GM19043 (cell line): ENCODE measurements at regions not wholly inside any gene's neighbourhood (a gene's known extent, or its start where the extent isn't known, plus 50 kb on each side); places are given as distances from the start of the nearest gene placed in this dataset.
"Not testable (repeated sequence)": the region's sequence is repeated elsewhere in the genome, so short reads cannot be mapped to it uniquely, and the experiment has no call there.

Source experiments
- ATAC-seq: cut with Tn5 transposase; IDR thresholded peaks from one replicate; pipeline ENCODE4 v1.9.1; 2021; ENCODE audit warnings: low read depth; ENCODE audit not compliant: unreplicated experiment

- no peak for ATAC-seq
These were observed 91.8 kb upstream of the F13A1 start for GRCh38 chr6:6412221-6412620.

GRCh38 chr6:6412700-6413099 is 92.2 kb upstream of the F13A1 start:
- no peak for ATAC-seq

- ATAC-seq, result no peak
These were observed 94.5 kb upstream of the F13A1 start for GRCh38 chr6:6414931-6415330.

GRCh38 chr6:6417475-6417874 is 97.0 kb upstream of the F13A1 start:
- ATAC-seq, result no peak

- ATAC-seq, result no peak
These were observed 98.0 kb upstream of the F13A1 start for GRCh38 chr6:6418421-6418820.

- no peak for ATAC-seq
These were observed 99.6 kb upstream of the F13A1 start for GRCh38 chr6:6420107-6420506.

GRCh38 chr6:6434151-6434550 is 113.7 kb upstream of the F13A1 start:
- no peak for ATAC-seq

GRCh38 chr6:6434723-6435122 is 114.3 kb upstream of the F13A1 start:
- ATAC-seq, result no peak

GRCh38 chr6:6436366-6436765 is 115.9 kb upstream of the F13A1 start:
- ATAC-seq, result no peak

- no peak for ATAC-seq
These were observed 116.5 kb upstream of the F13A1 start for GRCh38 chr6:6436946-6437345.

- ATAC-seq, result no peak
These were observed 117.8 kb upstream of the F13A1 start for GRCh38 chr6:6438286-6438685.

GRCh38 chr6:6439778-6440177 is 119.3 kb upstream of the F13A1 start:
- no peak for ATAC-seq

- ATAC-seq, result no peak
These were observed 131.5 kb upstream of the F13A1 start for GRCh38 chr6:6452002-6452401.

- no peak for ATAC-seq
These were observed 132.7 kb upstream of the F13A1 start for GRCh38 chr6:6453186-6453585.

- ATAC-seq, result no peak
These were observed 133.2 kb upstream of the LY86 start for GRCh38 chr6:6455272-6455671.

- ATAC-seq, result no peak
These were observed 130.3 kb upstream of the LY86 start for GRCh38 chr6:6458172-6458571.

- not testable (repeated sequence) for ATAC-seq
These were observed 128.6 kb upstream of the LY86 start for GRCh38 chr6:6459963-6460362.

GRCh38 chr6:6460416-6460815 is 128.1 kb upstream of the LY86 start:
- ATAC-seq, result no peak

- ATAC-seq, result no peak
These were observed 127.4 kb upstream of the LY86 start for GRCh38 chr6:6461138-6461537.

- ATAC-seq, result no peak
These were observed 121.4 kb upstream of the LY86 start for GRCh38 chr6:6466967-6467761.

- ATAC-seq, result no peak
These were observed 119.4 kb upstream of the LY86 start for GRCh38 chr6:6469074-6469473.

- no peak for ATAC-seq
These were observed 118.4 kb upstream of the LY86 start for GRCh38 chr6:6470123-6470522.

- ATAC-seq, result no peak
These were observed 117.2 kb upstream of the LY86 start for GRCh38 chr6:6471276-6471675.
